ENCODE measurements at regions not wholly inside any gene's neighbourhood (a gene's known extent, or its start where the extent isn't known, plus 50 kb on each side); places are given as distances from the start of the nearest gene placed in this dataset.

DNA sequence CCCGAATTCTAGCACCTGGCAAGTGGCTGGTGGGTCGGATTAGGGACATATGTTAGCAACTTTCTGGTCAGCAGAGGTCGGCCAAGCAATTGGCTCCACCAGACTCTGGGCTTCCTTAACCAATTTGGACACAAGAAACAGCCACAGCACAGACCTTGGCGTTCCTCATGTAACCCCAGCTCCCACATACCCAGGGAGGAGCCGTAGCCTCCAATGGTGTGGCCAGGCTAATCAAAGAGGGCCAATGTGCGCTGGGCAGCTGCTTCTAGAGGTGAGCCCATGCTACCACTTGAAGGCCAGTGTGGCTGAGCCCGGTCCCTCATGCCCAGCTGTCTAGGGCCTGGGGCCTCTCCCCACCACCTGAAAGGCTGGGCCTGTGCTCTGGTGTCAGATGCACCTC, 82.5 kb upstream of the MSX1 start:
- TF ChIP-seq, protein P1, sequence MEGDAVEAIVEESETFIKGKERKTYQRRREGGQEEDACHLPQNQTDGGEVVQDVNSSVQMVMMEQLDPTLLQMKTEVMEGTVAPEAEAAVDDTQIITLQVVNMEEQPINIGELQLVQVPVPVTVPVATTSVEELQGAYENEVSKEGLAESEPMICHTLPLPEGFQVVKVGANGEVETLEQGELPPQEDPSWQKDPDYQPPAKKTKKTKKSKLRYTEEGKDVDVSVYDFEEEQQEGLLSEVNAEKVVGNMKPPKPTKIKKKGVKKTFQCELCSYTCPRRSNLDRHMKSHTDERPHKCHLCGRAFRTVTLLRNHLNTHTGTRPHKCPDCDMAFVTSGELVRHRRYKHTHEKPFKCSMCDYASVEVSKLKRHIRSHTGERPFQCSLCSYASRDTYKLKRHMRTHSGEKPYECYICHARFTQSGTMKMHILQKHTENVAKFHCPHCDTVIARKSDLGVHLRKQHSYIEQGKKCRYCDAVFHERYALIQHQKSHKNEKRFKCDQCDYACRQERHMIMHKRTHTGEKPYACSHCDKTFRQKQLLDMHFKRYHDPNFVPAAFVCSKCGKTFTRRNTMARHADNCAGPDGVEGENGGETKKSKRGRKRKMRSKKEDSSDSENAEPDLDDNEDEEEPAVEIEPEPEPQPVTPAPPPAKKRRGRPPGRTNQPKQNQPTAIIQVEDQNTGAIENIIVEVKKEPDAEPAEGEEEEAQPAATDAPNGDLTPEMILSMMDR (IDR thresholded peaks at IDR 0.05 in 8 of 11, conservative IDR thresholded peaks at IDR 0.05 in 3 of 11) = no peak
- no peak for TF ChIP-seq POLR2A (IDR thresholded peaks at IDR 0.05)
- no peak for TF ChIP-seq POLR2AphosphoS5 (IDR thresholded peaks at IDR 0.05)

Measured in spleen (tissue), 7 donors.